Suprapubic skin (tissue), 4 donors: ENCODE measurements at regions not wholly inside any gene's neighbourhood (a gene's known extent, or its start where the extent isn't known, plus 50 kb on each side); places are given as distances from the start of the nearest gene placed in this dataset.
"Not testable (repeated sequence)": the region's sequence is repeated elsewhere in the genome, so short reads cannot be mapped to it uniquely, and the experiment has no call there.

Experiments
- DNase-seq, 2 donors: peaks; one replicate each; pipeline ENCODE4 v3.0.0-alpha.2; 2019; ENCODE audit warnings: low spot score in 2 of 2
- H3K27ac ChIP-seq: fragments of 200-600 bp; sonication (generic); one replicate; pipeline ENCODE4 v1.5.1; 2019
- H3K27me3 ChIP-seq: fragments of 200-600 bp; sonication (generic); one replicate; pipeline ENCODE4 v1.5.1; 2019
- H3K36me3 ChIP-seq: fragments of 200-600 bp; sonication (generic); one replicate; pipeline ENCODE4 v1.5.1; 2019
- H3K4me1 ChIP-seq: fragments of 200-600 bp; sonication (generic); one replicate; pipeline ENCODE4 v1.5.1; 2019
- H3K4me3 ChIP-seq: fragments of 200-600 bp; sonication (generic); one replicate; pipeline ENCODE4 v1.5.1; 2019; ENCODE audit warnings: mild to moderate bottlenecking
- H3K9me3 ChIP-seq: fragments of 200-600 bp; sonication (generic); one replicate; pipeline ENCODE4 v1.5.1; 2019
- CTCF ChIP-seq, 2 donors: fragments of 200-600 bp in 1 of 2; fragments of 450-650 bp in 1 of 2; sonication (generic) in 1 of 2; IDR thresholded peaks; one replicate each; pipeline ENCODE4 v1.5.1; 2016 to 2019; ENCODE audit warnings: antibody characterized with exemption in 2 of 2, mild to moderate bottlenecking in 1 of 2, moderate library complexity in 1 of 2
- EP300 ChIP-seq: sonication (generic); formaldehyde crosslinking; IDR thresholded peaks from one replicate; pipeline ENCODE4 v1.6.1; 2017; ENCODE audit warnings: antibody characterized with exemption
- POLR2A ChIP-seq, 2 donors: fragments of 450-650 bp; IDR thresholded peaks; one replicate each; pipeline ENCODE4 v1.6.1; 2017; ENCODE audit warnings: antibody characterized with exemption in 2 of 2, mild to moderate bottlenecking in 2 of 2, moderate library complexity in 2 of 2
- POLR2AphosphoS5 ChIP-seq, 3 donors: sonication (generic); formaldehyde crosslinking; IDR thresholded peaks; one replicate each; pipeline ENCODE4 v1.6.1; 2017; ENCODE audit warnings: antibody characterized with exemption in 3 of 3
- WGBS: methylation state at CpG from one replicate; pipeline ENCODE4 v1.1.5; 2018; 5-methylcytosine and 5-hydroxymethylcytosine counted together

- no peaks in the 10 kb centered on the region for H3K9me3 ChIP-seq
- no peak overlapping the region for H3K27ac ChIP-seq
- no peaks in the 10 kb centered on the region for H3K27me3 ChIP-seq
- TF ChIP-seq CTCF (IDR thresholded peaks at IDR 0.05) (no peak), EP300 (no peak), POLR2AphosphoS5 (IDR thresholded peaks at IDR 0.05) (no peak), POLR2A (IDR thresholded peaks at IDR 0.05) (no peak)
- WGBS, result 54% methylated on average over 1 of the region's 1 CpG
- no peaks in the 10 kb centered on the region for H3K36me3 ChIP-seq
- no peaks in the 10 kb centered on the region for H3K4me1 ChIP-seq
- no peak overlapping the region for H3K4me3 ChIP-seq
- no peak for DNase-seq
Observed at GRCh38 chr13:82467626-82468025, 1414.6 kb downstream of the SLITRK1 start.

DNA sequence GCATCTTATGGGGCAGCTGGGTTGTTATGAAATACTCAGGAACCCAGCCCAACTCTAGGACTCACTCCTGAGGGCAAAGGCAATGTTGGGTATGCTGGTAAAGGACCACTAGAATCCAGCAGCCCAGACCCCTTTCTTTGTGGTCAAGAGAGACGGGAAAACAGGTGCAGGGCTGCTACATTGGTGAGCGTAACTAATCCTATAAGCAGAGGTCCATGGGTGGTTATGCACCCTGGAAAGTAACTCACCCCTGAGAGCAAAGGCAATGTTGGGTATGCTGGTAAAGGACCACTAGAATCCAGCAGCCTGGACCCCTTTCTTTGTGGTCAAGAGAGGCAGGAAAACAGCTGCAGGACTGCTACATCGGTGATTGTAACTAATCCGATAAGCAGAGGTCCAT lies 1422.7 kb downstream of the SLITRK1 start:
- not testable (repeated sequence) for H3K36me3 ChIP-seq, H3K9me3 ChIP-seq, H3K27ac ChIP-seq, DNase-seq, H3K27me3 ChIP-seq, H3K4me3 ChIP-seq, H3K4me1 ChIP-seq
- 86% methylated on average over 4 of the region's 4 CpGs for WGBS

- WGBS, result 91% methylated on average over 13 of the region's 13 CpGs
- Histone ChIP-seq H3K27ac (no peak overlapping the region), H3K4me3 (no peak overlapping the region)
Observed at GRCh38 chr13:82458169-82458568, 1424.1 kb downstream of the SLITRK1 start.

DNA sequence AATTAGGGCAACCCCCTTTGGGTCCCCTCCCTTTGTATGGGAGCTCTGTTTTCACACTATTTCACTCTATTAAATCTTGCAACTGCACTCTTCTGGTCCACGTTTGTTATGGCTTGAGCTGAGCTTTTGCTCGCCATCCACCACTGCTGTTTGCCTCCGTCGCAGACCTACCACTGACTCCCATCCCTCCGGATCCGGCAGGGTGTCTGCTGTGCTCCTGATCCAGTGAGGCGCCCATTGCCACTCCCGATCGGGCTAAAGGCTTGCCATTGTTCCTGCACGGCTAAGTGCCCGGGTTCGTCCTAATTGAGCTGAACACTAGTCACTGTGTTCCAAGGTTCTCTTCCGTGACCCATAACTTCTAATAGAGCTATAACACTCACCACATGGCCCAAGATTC lies 1424.7 kb downstream of the SLITRK1 start:
- H3K27ac ChIP-seq, H3K4me1 ChIP-seq, H3K4me3 ChIP-seq, H3K36me3 ChIP-seq, H3K27me3 ChIP-seq, DNase-seq, H3K9me3 ChIP-seq: not testable (repeated sequence)
- WGBS, result 86% methylated on average over 13 of the region's 13 CpGs

More at GRCh38 chr13:82458169-82458568, 1424.1 kb downstream of the SLITRK1 start:
- no peaks in the 10 kb centered on the region for H3K9me3 ChIP-seq
- no peak for TF ChIP-seq POLR2AphosphoS5 (IDR thresholded peaks at IDR 0.05)
- H3K4me1 ChIP-seq, result no peaks in the 10 kb centered on the region
- no peaks in the 10 kb centered on the region for H3K36me3 ChIP-seq
- no peaks in the 10 kb centered on the region for H3K27me3 ChIP-seq
- no peak for DNase-seq

DNA sequence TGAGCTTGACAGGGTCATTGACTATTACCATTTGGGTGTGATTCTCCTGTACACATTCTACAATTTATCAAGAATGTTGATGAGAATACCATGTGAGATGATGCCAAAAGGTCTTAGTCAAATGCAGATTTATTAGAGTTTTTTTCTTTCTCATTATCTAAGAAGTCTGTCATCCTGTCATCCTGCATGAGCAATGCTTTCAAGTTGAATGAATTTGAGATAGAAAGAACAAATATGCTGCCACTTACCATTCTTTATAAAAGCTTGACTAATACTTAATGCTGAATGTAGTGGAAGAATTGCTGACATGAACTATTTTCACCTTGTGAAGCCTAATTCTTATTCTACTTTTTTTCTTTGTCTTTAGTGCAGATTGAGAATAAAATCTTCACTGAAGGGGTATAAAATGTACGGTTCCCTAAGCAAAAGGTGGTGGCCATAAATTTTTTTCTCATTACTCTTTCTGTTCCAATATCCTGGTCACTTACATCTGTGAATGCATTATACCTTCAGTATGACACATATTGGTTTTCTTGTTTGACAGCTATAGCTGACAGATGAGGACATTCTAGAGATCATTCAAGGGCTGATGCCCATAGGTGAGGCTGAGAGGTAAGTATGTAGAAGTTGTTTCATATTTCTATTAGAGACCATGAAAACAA lies 1434.7 kb downstream of the SLITRK1 start:
- Histone ChIP-seq H3K27ac (no peak overlapping the region), H3K4me1 (no peaks in the 10 kb centered on the region), H3K4me3 (no peak overlapping the region), H3K27me3 (no peaks in the 10 kb centered on the region), H3K36me3 (no peaks in the 10 kb centered on the region), H3K9me3 (no peaks in the 10 kb centered on the region)
- TF ChIP-seq CTCF (IDR thresholded peaks at IDR 0.05) (no peak), POLR2A (IDR thresholded peaks at IDR 0.05) (no peak), EP300 (no peak), POLR2AphosphoS5 (IDR thresholded peaks at IDR 0.05) (no peak)
- WGBS, result 86% methylated on average over 1 of the region's 1 CpG
- DNase-seq, result no peak

DNA sequence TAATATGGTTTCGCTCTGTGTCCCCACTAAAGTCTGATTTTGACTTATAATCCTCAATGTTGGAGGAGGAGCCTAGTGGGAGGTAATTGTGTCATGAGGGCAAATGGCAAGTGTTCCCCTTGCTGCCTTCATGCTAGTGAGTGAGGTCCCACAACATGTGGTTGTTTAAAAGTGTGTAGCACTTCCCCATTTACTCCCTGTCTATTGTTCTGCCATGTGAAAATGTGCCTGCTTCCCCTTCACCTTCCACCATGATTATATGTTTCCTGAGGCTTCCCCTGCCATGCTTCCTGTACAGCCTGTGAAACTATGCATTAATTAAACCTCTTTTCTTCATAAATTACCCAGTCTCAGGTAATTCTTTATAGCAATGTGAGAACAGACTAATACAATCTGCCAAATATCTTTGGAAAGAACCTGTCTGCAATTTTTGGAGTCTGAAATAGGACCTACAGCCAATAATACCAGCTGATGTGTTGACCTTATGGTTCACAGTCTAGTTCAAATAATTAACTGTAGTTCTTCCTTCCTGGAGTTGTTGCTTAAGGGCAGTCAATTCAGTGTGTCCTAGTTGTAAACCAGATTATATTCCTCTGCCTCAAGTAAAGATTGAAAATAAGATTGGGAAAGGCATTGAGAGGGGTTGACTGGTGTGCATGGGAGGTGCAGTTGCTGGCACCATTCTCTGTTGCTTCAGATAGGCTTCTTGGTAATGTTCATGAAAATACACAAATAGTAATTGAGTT lies 1442.9 kb downstream of the SLITRK1 start:
- no peak overlapping the region for H3K4me3 ChIP-seq
- no peaks in the 10 kb centered on the region for H3K4me1 ChIP-seq
- no peaks in the 10 kb centered on the region for H3K27me3 ChIP-seq
- TF ChIP-seq EP300 (no peak), POLR2AphosphoS5 (IDR thresholded peaks at IDR 0.05) (no peak), POLR2A (IDR thresholded peaks at IDR 0.05) (no peak), CTCF (IDR thresholded peaks at IDR 0.05) (no peak)
- no peak for DNase-seq
- no peaks in the 10 kb centered on the region for H3K36me3 ChIP-seq
- H3K27ac ChIP-seq, result no peak overlapping the region
- no peaks in the 10 kb centered on the region for H3K9me3 ChIP-seq
- WGBS, result 0% methylated on average over 1 of the region's 1 CpG
